Omental fat pad (tissue), 1 donor: ENCODE measurements at regions not wholly inside any gene's neighbourhood (a gene's known extent, or its start where the extent isn't known, plus 50 kb on each side); places are given as distances from the start of the nearest gene placed in this dataset.
A peak's percentile ranks its signal among the peaks of the same experiment; 100 is the strongest.
"Not testable (repeated sequence)": the region's sequence is repeated elsewhere in the genome, so short reads cannot be mapped to it uniquely, and the experiment has no call there.

Experiments used
- ATAC-seq: fragments of 150-250 bp; one replicate; pipeline ENCODE4 v1.9.1; 2016; ENCODE audit warnings: mild to moderate bottlenecking, moderate library complexity; ENCODE audit not compliant: low FRiP score
- DNase-seq: peaks from one replicate; pipeline ENCODE4 v3.0.0-alpha.2; 2019; ENCODE audit warnings: low spot score

DNA sequence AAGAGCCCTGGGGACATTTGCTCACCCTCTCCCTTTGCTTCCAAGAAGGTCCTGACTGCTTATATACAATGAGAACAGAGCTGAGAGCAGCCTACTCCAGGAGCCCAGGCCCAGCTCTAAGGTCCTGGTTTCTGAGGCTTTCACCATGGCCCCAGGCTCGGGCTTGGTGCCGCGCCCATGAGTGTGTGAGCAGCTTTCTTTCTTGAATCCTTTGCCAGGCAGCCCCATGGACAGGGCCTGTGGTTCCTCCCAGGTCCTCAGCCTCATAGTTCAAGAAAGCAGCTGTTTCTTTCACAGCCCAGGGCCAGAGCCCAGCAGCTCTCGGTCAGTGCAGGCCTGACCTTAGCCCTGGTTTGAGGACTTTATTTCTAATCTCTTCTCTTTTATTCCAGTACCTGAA is 1197.2 kb downstream of the RPIA start:
- not testable (repeated sequence) for DNase-seq, ATAC-seq

DNA sequence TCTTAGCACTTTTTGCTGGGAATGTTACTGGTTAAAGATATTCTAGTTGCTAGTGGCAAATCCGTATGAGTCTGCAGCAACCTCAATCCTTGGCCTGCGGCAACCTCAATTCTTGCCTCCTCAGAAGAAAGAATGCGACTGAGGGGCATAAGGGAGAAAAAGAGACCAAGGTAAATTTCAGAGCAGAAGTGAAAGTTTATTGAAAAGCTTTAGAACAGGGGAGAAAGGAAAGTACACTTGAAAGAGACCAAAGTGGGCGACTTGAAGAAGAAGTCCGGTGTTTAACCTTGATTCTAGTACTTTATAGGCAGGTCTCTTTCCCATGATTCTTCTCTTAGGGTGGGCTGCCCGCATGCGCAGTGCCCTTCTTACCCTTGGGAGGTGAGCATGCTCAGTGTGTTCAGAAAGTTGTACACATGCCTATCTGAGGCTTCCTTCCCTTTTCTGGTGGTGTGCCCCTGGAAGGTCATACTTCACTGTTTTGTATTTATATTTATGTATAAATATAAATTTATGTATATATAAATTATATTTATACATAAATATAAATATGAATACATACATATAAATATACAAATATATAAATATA is 1198.8 kb downstream of the RPIA start:
- not testable (repeated sequence) for ATAC-seq

DNA sequence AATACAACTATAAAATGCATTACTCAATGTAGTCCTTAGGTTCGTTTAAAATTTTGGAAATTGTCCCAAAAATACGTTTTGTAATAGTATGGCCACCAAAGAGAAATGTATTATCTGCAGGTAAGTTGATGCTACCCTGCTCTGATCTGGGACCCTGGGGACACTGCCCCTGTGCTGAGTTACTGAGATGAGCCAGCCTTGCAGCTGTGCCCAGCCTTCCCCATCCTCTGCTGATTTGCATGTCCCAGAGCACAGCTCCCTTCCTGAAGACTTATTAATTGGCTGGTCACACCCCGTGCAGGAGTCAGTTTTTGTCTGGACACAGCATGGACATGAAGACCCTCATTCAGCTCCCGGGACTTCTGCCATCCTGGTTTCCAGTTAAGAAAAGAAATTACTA is 1203.5 kb downstream of the RPIA start:
- ATAC-seq, result not testable (repeated sequence)

More for the DNA sequence above, 1198.8 kb downstream of the RPIA start:
- DNase-seq, result not testable (repeated sequence)

DNA sequence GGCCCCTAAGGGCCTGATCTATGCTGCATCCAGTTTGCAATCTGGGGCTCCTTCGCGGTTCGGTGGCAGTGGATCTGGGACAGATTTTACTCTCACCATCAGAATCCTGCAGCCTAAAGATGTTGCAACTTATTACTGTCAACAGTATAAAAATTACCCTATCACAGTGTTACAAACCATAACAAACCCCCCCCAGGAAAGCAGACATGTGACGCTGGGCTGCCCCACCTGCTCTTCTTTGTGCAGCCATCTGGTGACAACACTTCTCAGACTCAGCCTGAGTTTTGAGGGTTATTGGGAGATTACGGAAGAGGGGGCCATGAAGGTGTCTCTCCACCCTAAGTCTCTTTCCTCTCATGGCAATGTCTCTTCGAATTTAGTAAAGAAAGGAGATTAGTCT is 1204.2 kb downstream of the RPIA start:
- not testable (repeated sequence) for DNase-seq, ATAC-seq

More for the DNA sequence above, 1203.5 kb downstream of the RPIA start:
- DNase-seq, result not testable (repeated sequence)

DNA sequence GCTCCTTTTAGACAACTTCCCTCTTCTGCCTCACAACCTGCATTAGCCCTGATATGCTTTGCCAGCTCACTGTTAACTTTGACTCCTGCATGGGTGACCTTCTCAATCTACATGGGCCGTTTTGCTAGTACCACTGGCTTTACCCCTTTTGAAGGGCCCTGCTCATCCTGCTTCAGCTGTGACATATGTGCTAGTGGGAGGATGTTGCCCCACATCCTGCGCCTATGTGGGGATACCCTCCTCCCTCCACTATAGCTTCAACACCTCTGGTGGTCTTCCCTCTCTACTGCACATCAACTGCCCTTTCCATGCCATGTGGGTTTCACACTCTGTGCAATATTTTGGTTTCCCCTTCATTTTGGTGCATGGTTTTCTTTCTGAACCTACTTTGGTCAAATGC is 1235.5 kb downstream of the RPIA start:
- ATAC-seq, result not testable (repeated sequence)

DNA sequence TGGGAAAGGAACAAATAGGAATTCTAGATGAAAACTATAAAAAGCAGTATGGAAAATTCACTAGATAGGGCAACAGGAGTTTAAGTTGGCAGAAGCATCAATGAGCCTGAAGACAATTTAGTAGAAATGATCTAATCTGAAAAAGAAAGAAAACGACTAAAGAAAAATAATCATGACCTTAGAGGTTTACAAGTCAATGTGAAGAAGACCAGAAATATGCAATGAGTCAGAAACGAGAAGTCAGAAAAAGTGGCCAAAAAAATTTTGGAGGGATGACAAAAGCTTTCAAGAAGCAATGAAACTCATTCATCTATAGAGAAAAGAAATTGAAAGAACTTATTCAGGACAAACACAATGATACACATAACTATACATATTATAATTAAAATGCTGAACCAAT is 1244.0 kb downstream of the RPIA start:
- DNase-seq, result not testable (repeated sequence)
- ATAC-seq, result peak; percentile 23

More for the DNA sequence above, 1235.5 kb downstream of the RPIA start:
- not testable (repeated sequence) for DNase-seq

DNA sequence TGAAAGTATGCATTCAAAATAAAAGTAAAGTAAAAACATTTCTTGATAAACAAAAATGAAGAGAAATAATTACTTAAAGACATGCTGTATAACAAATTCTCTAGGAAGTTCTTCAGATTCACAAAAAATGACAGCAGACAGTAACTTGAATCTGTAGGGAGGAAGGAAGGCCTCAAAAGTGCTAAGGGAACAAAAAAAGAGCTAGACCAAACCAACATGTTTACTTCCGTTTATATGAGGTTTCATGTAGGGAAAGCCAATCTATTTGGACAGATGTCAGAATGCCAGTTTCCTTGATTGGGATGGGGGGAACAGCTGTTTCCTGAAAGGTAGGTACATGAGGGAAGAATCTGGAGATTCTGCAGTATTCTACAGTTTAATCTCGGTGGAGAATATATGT is 1244.5 kb downstream of the RPIA start:
- not testable (repeated sequence) for DNase-seq, ATAC-seq

DNA sequence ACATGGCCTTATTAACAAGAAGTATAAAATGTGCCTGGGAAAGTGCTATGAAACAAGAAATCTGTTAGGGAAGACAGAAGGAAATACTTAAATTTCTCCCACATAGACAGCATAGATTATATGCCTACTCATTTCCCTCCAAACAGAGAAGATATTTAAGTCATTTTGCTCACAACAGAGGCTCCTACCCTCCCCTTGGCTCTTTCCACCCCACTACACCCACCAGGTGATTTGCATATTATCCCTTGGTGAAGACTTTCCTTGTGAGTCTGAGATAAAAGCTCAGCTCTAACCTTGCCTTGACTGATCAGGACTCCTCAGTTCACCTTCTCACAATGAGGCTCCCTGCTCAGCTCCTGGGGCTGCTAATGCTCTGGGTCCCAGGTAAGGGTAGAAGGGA is 1245.1 kb downstream of the RPIA start:
- not testable (repeated sequence) for DNase-seq, ATAC-seq

DNA sequence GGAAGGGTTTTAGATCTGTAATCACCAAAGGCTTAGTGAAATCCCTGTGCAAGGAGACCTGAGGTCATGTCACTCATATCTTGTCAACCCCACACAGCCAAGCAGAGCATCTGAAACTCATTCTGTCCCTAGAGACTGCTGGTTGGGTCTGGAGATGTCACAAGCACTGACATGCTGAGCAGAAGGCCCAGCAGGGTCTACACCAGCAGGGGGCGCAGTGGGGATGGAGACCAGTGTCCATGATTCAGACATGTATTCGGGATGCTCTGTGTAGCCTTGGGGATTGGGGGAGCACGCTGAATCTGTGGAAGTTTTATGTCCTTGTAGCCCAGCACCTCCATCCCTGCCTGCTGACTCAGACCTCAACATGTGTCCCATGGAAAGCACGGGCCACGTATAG is 1247.3 kb downstream of the RPIA start:
- not testable (repeated sequence) for DNase-seq, ATAC-seq

DNA sequence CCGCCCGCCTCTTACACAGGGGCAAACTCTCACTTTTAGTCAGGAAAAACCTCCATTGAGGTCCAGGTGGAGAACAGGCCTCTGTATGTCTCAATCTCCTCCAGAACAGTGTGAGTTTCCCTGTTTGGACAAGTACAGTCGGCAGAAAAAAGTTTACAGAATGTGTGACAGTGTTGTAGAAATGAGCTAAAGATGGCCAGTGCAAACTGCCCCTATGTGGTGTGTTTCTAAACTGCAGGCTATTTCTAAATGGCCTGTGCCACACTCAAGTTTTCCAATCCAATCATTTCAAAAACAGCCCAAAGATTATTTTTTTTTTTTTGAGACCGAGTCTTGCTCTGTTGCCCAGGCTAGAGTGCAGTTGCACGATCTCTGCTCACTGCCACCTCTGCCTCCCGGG is 1252.8 kb downstream of the RPIA start:
- not testable (repeated sequence) for ATAC-seq

DNA sequence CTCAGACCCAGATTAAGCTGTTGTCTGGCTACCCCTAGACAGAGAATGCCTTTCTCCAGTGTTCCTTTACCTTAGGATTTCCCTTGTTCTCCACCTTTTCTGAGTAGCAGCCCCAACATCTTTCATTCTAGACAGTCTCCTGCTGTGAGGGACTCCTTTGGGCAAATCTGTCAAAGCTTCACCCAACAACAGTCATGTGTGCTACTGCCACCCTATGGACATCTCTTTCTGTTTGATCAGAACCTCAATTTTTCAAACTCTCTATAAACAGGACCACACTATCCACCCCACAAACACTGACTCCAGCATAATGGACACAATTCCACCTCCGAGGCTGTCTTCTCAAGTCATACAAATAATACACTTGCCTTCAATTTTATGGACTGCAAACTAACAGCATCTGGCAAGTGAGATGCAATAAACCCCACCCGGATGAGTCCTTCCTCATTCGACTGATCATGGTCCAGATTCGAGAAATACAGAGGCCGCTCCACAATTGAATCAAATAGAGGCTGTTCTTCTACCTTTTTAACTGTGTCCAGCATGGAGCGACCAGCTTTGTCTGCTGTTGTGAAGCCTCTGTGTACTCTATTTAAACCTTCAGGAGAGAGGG is 1253.6 kb downstream of the RPIA start:
- not testable (repeated sequence) for ATAC-seq, DNase-seq

More for the DNA sequence above, 1252.8 kb downstream of the RPIA start:
- DNase-seq, result not testable (repeated sequence)

DNA sequence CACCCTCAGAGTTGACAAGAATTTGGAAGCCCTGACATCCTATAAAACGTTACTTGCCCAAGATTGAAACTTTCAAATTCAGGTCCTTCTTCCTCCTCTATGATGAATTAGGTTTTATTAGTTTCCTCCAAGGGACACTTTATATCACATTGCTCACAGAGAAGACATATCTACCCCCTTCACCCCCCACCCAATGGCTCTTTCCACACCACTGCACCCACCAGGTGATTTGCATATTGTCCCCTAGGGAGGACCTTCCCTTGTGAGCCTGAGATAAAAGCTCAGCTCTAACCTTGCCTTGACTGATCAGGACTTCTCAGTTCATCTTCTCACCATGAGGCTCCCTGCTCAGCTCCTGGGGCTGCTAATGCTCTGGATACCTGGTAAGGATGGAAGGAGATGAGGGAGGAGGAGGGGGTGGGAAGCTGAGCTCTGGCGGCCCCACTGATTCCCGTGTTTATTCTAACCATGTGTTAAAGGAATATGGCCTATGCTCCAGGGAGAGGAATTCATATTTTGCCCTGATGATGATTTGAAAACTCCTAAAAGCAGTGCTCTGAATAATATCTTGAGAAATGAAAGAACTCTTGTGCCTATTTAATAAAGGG is 1255.8 kb downstream of the RPIA start:
- not testable (repeated sequence) for ATAC-seq, DNase-seq

DNA sequence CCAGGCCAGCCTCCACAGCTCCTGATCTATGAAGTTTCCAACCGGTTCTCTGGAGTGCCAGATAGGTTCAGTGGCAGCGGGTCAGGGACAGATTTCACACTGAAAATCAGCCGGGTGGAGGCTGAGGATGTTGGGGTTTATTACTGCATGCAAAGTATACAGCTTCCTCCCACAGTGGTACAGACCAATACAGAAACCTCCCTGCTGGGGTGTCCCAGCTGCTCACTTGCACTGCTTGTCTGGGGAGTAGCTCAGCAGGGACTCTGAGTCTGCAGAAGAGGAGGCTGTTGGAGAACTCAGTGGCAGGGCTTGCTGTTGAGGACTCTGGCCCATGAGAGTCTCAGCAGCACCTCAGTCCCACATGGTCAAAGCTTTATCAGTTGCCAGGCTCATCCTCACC is 1256.6 kb downstream of the RPIA start:
- not testable (repeated sequence) for ATAC-seq, DNase-seq

DNA sequence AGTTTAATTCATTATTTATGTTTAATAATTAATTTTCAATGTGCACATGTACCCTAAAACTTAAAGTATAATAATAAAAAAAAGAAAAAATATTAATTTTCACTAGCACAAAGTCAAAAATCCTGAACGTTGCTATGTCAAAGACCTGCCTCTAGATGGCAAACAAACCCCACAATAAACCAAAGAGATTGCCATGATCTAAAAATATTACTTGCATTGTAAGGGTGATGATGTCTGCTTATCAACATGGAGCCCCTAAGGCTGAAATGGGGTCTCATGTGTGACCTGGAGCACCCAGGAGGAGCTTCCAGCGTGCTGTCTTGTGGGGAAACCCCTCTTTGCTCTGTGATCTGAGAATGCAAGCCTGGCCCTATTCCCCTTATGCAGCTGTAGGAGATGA is 1259.3 kb downstream of the RPIA start:
- DNase-seq, ATAC-seq: not testable (repeated sequence)

DNA sequence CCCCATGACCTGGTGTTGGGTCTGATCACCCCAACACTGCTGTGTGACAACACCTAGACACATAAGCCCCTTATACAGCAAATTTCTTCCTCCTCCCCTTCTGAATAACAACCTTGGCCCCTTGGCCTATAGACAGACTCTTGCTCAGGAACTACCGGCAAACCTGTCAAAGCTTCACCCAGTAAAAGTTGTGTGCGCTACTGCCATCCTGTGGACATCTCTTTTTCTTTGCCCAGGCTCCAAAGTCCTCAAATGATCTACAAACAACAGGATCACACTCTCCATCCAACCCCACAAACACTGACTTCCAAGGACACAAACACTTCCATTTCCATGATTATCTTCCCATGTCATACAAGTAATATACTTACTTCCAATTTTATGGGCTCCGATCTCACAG is 1265.8 kb downstream of the RPIA start:
- not testable (repeated sequence) for DNase-seq, ATAC-seq

DNA sequence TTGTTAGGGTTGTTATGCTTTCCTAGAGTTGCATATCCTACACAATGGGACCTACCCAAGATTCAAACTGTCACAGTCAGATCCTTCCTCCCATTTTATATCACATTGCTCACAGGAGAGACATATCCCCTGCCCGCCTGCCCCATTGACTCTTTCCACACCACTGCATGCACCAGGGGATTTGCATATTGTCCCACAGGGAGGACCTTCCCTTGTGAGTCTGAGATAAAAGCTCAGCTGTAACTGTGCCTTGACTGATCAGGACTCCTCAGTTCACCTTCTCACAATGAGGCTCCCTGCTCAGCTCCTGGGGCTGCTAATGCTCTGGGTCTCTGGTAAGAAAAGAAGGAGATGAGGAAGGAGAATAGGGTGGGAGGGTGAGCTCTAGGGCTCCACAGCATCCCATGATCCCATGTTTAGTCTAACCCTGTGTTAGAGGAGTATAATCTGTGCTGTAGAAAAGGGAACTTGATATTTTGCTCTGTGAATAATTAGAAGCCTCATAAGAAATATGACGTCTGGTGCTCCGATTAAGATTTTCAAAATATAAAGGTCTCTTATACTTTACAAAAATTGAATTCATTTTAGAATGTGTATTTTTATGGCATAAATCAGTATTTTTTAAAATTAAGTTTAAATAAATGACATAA is 1268.4 kb downstream of the RPIA start:
- ATAC-seq, DNase-seq: not testable (repeated sequence)

DNA sequence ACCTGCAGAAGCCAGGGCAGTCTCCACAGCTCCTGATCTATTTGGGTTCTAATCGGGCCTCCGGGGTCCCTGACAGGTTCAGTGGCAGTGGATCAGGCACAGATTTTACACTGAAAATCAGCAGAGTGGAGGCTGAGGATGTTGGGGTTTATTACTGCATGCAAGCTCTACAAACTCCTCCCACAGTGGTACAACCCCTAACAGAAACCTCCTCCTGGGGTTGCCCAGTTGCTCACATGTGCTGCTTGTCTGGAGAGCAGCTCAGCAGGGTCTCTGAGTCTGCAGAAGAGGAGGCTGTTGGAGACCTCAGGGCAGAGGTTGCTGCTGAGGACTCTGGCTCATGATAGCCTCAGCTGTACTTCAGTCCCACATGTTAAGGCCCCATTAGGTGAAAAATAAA is 1269.1 kb downstream of the RPIA start:
- not testable (repeated sequence) for DNase-seq, ATAC-seq

DNA sequence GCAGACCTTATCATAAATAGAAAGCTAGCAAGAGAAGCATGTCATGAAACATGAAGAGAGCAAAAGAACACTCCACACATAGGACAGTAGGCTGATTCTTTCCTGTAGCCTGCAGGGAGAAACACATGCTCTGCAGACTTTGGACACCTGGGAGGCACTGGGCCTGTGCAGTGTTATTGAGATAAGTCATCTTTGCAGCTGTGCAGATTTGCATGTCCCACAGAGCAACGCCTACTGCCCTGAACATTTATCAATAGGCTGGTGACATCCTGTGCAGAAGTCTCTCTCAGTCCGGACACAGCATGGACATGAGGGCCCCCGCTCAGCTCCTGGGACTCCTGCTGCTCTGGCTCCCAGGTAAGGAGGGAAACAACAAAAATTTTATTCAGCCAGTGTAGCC is 1277.1 kb downstream of the RPIA start:
- DNase-seq, ATAC-seq: not testable (repeated sequence)

DNA sequence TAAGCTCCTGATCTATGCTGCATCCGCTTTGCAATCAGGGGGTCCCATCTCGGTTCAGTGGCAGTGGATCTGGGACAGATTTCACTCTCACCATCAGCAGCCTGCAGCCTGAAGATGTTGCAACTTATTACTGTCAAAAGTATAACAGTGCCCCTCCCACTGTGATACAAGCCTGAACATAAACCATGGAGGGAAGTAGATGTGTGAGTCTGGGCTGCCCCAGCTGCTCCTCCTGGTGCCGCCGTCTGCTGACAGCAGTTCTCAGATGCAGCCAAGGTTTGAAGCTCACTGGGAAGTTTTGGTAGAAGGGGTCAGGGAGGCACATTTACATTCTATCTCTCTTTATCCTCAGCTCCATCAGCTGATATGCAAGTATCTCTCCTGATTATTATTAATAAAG is 1277.7 kb downstream of the RPIA start:
- not testable (repeated sequence) for DNase-seq, ATAC-seq

DNA sequence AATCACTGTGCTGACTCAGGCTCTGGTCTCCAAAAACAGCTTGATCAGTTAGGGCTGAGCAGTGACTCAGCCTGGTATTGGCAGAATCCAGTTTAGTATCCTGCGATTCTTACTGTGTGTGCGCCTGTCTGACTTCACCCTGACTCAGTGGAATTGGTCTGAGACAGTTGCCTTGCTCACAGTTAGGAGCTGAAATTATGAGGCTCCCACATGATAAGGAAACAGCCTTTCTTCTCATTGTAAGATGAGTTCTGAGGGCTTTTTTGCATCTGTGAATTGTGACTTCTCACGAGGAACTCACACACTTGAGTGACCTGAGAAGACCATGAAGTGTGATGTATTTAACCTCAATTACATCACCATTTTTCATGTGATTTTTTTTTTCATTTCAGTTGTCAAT is 1282.4 kb downstream of the RPIA start:
- not testable (repeated sequence) for ATAC-seq, DNase-seq
